HEK293 (cell line): ENCODE measurements at regions not wholly inside any gene's neighbourhood (a gene's known extent, or its start where the extent isn't known, plus 50 kb on each side); places are given as distances from the start of the nearest gene placed in this dataset.

Experiments
- CTCF ChIA-PET: fragments of 350-600 bp; formaldehyde crosslinking; extraction: SDS; loops from one replicate; lab custom pipeline; 2021; ENCODE audit warnings: antibody characterized with exemption; lab: Yijun Ruan, JAX
- POLR2A ChIA-PET: fragments of 300-600 bp; formaldehyde crosslinking; extraction: SDS; loops from one replicate; lab custom pipeline; 2020; ENCODE audit warnings: antibody characterized with exemption, inconsistent platforms; lab: Yijun Ruan, JAX
- H3K27ac ChIP-seq: fragments of 200-500 bp; sonication (Bioruptor generic); 2 replicates; pipeline ENCODE4 v1.5.1; 2014; ENCODE audit warnings: low read depth, low read length, control low read depth, inconsistent platforms; ENCODE audit errors: extremely low read depth
- H3K36me3 ChIP-seq, 2 experiments: fragments of 200-500 bp in 1 of 2; sonication (Bioruptor generic) in 1 of 2; 1 replicate in 1 of 2; 2 replicates in 1 of 2; pipeline ENCODE4 v1.5.1; 2014 to 2017; ENCODE audit warnings: inconsistent platforms in 2 of 2, low read length in 2 of 2; ENCODE audit not compliant: control insufficient read depth in 2 of 2, insufficient read depth in 1 of 2
- H3K4me1 ChIP-seq: fragments of 200-500 bp; sonication (Bioruptor generic); 2 replicates; pipeline ENCODE4 v1.5.1; 2014; ENCODE audit warnings: mild to moderate bottlenecking, low read length, inconsistent platforms; ENCODE audit not compliant: control insufficient read depth, insufficient read depth
- H3K4me3 ChIP-seq: 2 replicates; pipeline ENCODE4 v1.5.1; 2011; ENCODE audit warnings: low read depth, mild to moderate bottlenecking, control low read depth, low read length, moderate library complexity
- H3K9me3 ChIP-seq: fragments of 200-500 bp; sonication (Bioruptor generic); 2 replicates; pipeline ENCODE4 v1.5.1; 2014; ENCODE audit warnings: low read depth, low read length, inconsistent platforms; ENCODE audit not compliant: control insufficient read depth, insufficient read depth
- CTCF ChIP-seq: fragments of 450-650 bp; formaldehyde crosslinking; IDR thresholded peaks from 2 replicates; pipeline ENCODE4 v1.5.1; 2016; ENCODE audit warnings: missing biosample characterization, missing genetic modification characterization
- FEZF1 ChIP-seq: fragments of 450-650 bp; formaldehyde crosslinking; IDR thresholded peaks from 2 replicates; pipeline ENCODE4 v1.5.1; 2016; ENCODE audit warnings: missing biosample characterization, missing genetic modification characterization
- GFI1B ChIP-seq: fragments of 450-650 bp; formaldehyde crosslinking; IDR thresholded peaks from 2 replicates; pipeline ENCODE4 v1.5.1; 2016; ENCODE audit warnings: missing biosample characterization, missing genetic modification characterization
- HOXC10 ChIP-seq: sonication (generic); formaldehyde crosslinking; IDR thresholded peaks from 2 replicates; pipeline ENCODE4 v1.8.1; 2023; ENCODE audit warnings: mild to moderate bottlenecking, missing genetic modification reagents
- HOXD13 ChIP-seq: sonication (generic); formaldehyde crosslinking; IDR thresholded peaks from 2 replicates; pipeline ENCODE4 v1.8.0; 2022; ENCODE audit warnings: missing genetic modification reagents, borderline replicate concordance
- KLF17 ChIP-seq: fragments of 450-650 bp; formaldehyde crosslinking; IDR thresholded peaks from 2 replicates; pipeline ENCODE4 v1.5.1; 2016; ENCODE audit warnings: missing biosample characterization, missing genetic modification characterization
- MEIS1 ChIP-seq: sonication (generic); formaldehyde crosslinking; IDR thresholded peaks from 2 replicates; pipeline ENCODE4 v1.8.1; 2022; ENCODE audit warnings: missing genetic modification reagents, mild to moderate bottlenecking, borderline replicate concordance
- PRDM6 ChIP-seq: fragments of 450-650 bp; formaldehyde crosslinking; IDR thresholded peaks from 2 replicates; pipeline ENCODE4 v1.5.1; 2017; ENCODE audit warnings: missing biosample characterization, missing genetic modification characterization
- TSHZ1 ChIP-seq: fragments of 450-650 bp; formaldehyde crosslinking; IDR thresholded peaks from 2 replicates; pipeline ENCODE4 v1.5.1; 2016; ENCODE audit warnings: missing biosample characterization, missing genetic modification characterization, borderline replicate concordance
- YY1 ChIP-seq: fragments of 450-650 bp; formaldehyde crosslinking; IDR thresholded peaks from 2 replicates; pipeline ENCODE4 v1.5.1; 2018; ENCODE audit warnings: missing biosample characterization, missing genetic modification characterization
- ZBTB21 ChIP-seq: fragments of 450-650 bp; formaldehyde crosslinking; IDR thresholded peaks from 2 replicates; pipeline ENCODE4 v1.5.1; 2017; ENCODE audit warnings: missing biosample characterization, missing genetic modification characterization
- ZEB2 ChIP-seq: fragments of 450-650 bp; formaldehyde crosslinking; IDR thresholded peaks from 2 replicates; pipeline ENCODE4 v1.5.1; 2016; ENCODE audit warnings: missing biosample characterization, missing genetic modification characterization
- ZNF157 ChIP-seq: fragments of 450-650 bp; formaldehyde crosslinking; IDR thresholded peaks from 2 replicates; pipeline ENCODE4 v1.5.1; 2016; ENCODE audit warnings: missing biosample characterization, missing genetic modification characterization
- ZNF16 ChIP-seq: fragments of 450-650 bp; formaldehyde crosslinking; IDR thresholded peaks from 2 replicates; pipeline ENCODE4 v1.5.1; 2016; ENCODE audit warnings: low read depth, missing biosample characterization, missing genetic modification characterization
- ZNF266 ChIP-seq: fragments of 450-650 bp; formaldehyde crosslinking; IDR thresholded peaks from 2 replicates; pipeline ENCODE4 v1.5.1; 2016; ENCODE audit warnings: missing biosample characterization, missing genetic modification characterization, low read depth
- ZNF302 ChIP-seq: fragments of 450-650 bp; formaldehyde crosslinking; IDR thresholded peaks from 2 replicates; pipeline ENCODE4 v1.5.1; 2016; ENCODE audit warnings: missing biosample characterization, missing genetic modification characterization, low read depth
- ZSCAN16 ChIP-seq: fragments of 450-650 bp; formaldehyde crosslinking; IDR thresholded peaks from 2 replicates; pipeline ENCODE4 v1.5.1; 2016; ENCODE audit warnings: missing biosample characterization, missing genetic modification characterization
- TF ChIP-seq, protein P1 (sequence below): fragments of 450-650 bp; formaldehyde crosslinking; IDR thresholded peaks from 2 replicates; pipeline ENCODE4 v1.5.1; 2016; ENCODE audit warnings: missing biosample characterization, missing genetic modification characterization

DNA sequence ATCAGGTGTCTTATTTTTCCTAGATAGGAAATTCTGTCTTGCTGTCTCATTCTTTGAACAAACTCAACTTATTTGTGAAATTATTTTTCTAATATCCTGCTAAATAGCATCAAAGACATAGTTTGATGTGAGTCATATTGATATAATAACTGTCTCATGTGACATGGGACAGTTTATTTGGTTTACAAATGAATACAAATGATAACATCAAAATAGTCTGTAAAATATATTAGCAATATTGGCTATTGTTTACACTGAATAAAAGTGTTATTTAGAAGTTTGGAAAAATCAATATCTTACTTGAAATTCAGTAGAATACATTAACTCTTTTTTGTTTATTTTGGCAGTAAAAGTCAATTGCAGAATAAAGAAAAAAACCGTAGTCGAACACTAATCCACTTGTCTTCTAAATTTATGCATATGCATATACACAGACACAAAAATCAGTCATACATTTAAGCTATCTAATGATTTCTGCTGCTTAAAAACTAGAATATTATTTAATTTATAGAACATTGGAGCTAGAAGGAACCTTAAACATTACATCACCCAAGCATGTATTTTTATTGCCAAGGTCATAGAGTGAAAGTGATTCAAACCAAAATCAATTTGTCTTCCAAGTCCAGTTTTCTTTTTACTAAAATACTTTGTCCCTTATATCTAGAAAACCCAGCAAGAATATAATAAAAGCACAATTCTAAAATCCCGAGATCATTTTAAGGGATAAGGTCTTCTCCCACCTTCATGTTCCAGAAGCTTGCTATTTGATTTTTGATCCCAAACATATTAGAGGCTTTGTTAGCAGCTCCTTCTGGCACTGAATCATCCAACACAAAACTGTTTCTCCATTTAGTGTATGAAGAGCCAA, 776.5 kb upstream of the SLITRK1 start:
- ChIA-PET POLR2A (interaction anchor here (0.5 kb wide), 1 partner anchor 492 kb away, joined by 3 read pairs; no protein-coding TSS in a partner anchor), CTCF (interaction anchor here (0.7 kb wide), 1 partner anchor 17 kb away, joined by 3 read pairs; no protein-coding TSS in a partner anchor)
- Histone ChIP-seq H3K4me1 (no peaks in the 10 kb centered on the region), H3K9me3 (no peaks in the 10 kb centered on the region), H3K4me3 (no peak overlapping the region), H3K27ac (no peak overlapping the region), H3K36me3 (no peaks in the 10 kb centered on the region)
- TF ChIP-seq MEIS1 (CRISPR knock-in tag) = no peak
- TF ChIP-seq PRDM6 (tag by site-specific recombination) = no peak
- TF ChIP-seq ZNF16 (tag by site-specific recombination) = no peak
- TF ChIP-seq ZNF266 (tag by site-specific recombination) = no peak

- H3K9me3 ChIP-seq = no peaks in the 10 kb centered on the region
- POLR2A ChIA-PET = no interaction called here
- H3K4me3 ChIP-seq = no peak overlapping the region
- H3K4me1 ChIP-seq = no peaks in the 10 kb centered on the region
- CTCF ChIA-PET = no interaction called here
- H3K27ac ChIP-seq = no peak overlapping the region
- no peaks in the 10 kb centered on the region for H3K36me3 ChIP-seq
- TF ChIP-seq ZEB2 (tag by site-specific recombination) = no peak
- TF ChIP-seq ZNF157 = no peak
- TF ChIP-seq HOXD13 (CRISPR knock-in tag) = no peak
- TF ChIP-seq ZBTB21 (tag by site-specific recombination) = no peak
- TF ChIP-seq ZNF302 (tag by site-specific recombination) = no peak
- no peak for TF ChIP-seq FEZF1
- TF ChIP-seq YY1 (tag by site-specific recombination) = no peak
Observed at GRCh38 chr13:84655677-84656076, 773.4 kb upstream of the SLITRK1 start.

DNA sequence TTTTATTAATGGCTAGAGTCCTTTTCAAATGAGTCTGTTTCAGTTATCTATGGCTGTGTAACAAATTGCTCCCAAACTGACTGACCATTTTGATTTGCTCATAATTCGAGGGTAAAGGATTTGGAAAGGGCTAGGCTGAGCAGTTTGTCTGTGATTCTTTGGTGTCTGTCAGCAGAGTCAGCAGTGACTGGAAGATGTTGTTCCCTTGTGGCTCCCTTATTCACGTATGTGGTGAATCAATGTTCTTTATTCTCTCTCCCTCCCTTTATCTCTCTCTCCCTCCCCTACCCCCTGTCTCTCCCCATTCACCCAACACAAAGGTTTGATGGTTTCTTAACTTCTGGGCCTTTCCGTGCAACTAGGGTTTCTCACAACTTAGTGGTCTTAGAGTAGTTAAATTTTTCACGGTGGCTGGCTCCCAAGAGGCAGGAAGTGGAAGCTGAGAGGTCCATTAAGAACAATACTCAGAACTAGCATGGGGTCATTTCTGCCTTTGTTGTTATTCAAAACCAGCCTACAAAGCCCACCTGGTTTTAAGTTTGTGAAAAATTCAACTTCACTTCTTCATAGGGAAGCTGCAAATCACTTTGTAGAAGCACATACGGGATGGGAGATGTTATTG, 772.5 kb upstream of the SLITRK1 start:
- no peaks in the 10 kb centered on the region for H3K4me1 ChIP-seq
- POLR2A ChIA-PET = no interaction called here
- H3K9me3 ChIP-seq = no peaks in the 10 kb centered on the region
- H3K36me3 ChIP-seq = no peaks in the 10 kb centered on the region
- no peak overlapping the region for H3K27ac ChIP-seq
- no peak overlapping the region for H3K4me3 ChIP-seq
- CTCF ChIA-PET = no interaction called here
- TF ChIP-seq KLF17 (tag by site-specific recombination) (no peak), MEIS1 (CRISPR knock-in tag) (no peak), CTCF (tag by site-specific recombination) (no peak), GFI1B (tag by site-specific recombination) (no peak), HOXC10 (CRISPR knock-in tag) (no peak), ZSCAN16 (tag by site-specific recombination) (no peak), TSHZ1 (tag by site-specific recombination) (no peak), ZNF302 (tag by site-specific recombination) (no peak)
- TF ChIP-seq, protein P1, sequence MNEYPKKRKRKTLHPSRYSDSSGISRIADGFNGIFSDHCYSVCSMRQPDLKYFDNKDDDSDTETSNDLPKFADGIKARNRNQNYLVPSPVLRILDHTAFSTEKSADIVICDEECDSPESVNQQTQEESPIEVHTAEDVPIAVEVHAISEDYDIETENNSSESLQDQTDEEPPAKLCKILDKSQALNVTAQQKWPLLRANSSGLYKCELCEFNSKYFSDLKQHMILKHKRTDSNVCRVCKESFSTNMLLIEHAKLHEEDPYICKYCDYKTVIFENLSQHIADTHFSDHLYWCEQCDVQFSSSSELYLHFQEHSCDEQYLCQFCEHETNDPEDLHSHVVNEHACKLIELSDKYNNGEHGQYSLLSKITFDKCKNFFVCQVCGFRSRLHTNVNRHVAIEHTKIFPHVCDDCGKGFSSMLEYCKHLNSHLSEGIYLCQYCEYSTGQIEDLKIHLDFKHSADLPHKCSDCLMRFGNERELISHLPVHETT (tag by site-specific recombination) = no peak
